Body of pancreas (tissue), 4 donors: ENCODE measurements at regions not wholly inside any gene's neighbourhood (a gene's known extent, or its start where the extent isn't known, plus 50 kb on each side); places are given as distances from the start of the nearest gene placed in this dataset.

Source experiments
- ATAC-seq: fragments of 150-250 bp; one replicate; pipeline ENCODE4 v1.9.1; 2016
- DNase-seq, 4 donors: peaks; one replicate each; pipeline ENCODE4 v3.0.0-alpha.2; 2019
- H3K27ac ChIP-seq, 4 donors: fragments of 200-600 bp; sonication (generic); 1 replicate in 3 of 4; 2 replicates in 1 of 4; pipeline versions ENCODE4 v1.5.1 to v1.6.1; 2016 to 2019; ENCODE audit warnings: mild to moderate bottlenecking in 1 of 4, mixed read lengths in 1 of 4, moderate library complexity in 1 of 4
- H3K27me3 ChIP-seq, 2 donors: fragments of 200-600 bp; sonication (generic); one replicate each; pipeline ENCODE4 v1.6.0; 2016; ENCODE audit warnings: mild to moderate bottlenecking in 1 of 2
- H3K36me3 ChIP-seq, 2 donors: fragments of 200-600 bp; sonication (generic); replicated peaks in 1 of 2; 2 replicates each; pipeline ENCODE4 v1.5.1; 2016; ENCODE audit warnings: low read depth in 2 of 2; ENCODE audit not compliant: insufficient read depth in 1 of 2
- H3K4me1 ChIP-seq: fragments of 200-600 bp; sonication (generic); one replicate; pipeline ENCODE4 v1.6.0; 2016
- H3K4me3 ChIP-seq, 2 donors: fragments of 200-600 bp; sonication (generic); 1 replicate in 1 of 2; 2 replicates in 1 of 2; pipeline ENCODE4 v1.5.1; 2016 to 2019
- H3K9me3 ChIP-seq, 3 donors: fragments of 200-600 bp; sonication (generic); 1 replicate in 2 of 3; 2 replicates in 1 of 3; pipeline ENCODE4 v1.5.1; 2016
- CTCF ChIP-seq, 7 experiments: fragments of 450-650 bp in 4 of 7; fragments of 200-600 bp in 3 of 7; sonication (generic) in 3 of 7; IDR thresholded peaks; one replicate each; pipeline ENCODE4 v1.5.1; 2016 to 2019; ENCODE audit warnings: antibody characterized with exemption in 7 of 7
- POLR2A ChIP-seq, 3 donors: fragments of 450-650 bp; IDR thresholded peaks; one replicate each; pipeline ENCODE4 v1.6.1; 2016; ENCODE audit warnings: antibody characterized with exemption in 3 of 3, mild to moderate bottlenecking in 2 of 3
- WGBS, 2 donors: methylation state at CpG; one replicate each; pipeline ENCODE4 v1.1.5; 2017; 5-methylcytosine and 5-hydroxymethylcytosine counted together
- intact Hi-C: fragments of 100-400 bp; cut with DNase I; formaldehyde crosslinking; loops from one replicate; pipeline ENCODE4 v1.15.1; 2023

- H3K36me3 ChIP-seq = no peaks in the 10 kb centered on the region
- no peaks in the 10 kb centered on the region for H3K9me3 ChIP-seq
- intact Hi-C loops = no loop called here
- WGBS, 2 donors = 23 to 24% methylated on average over 6 of the region's 6 CpGs
- H3K4me1 ChIP-seq = no peaks in the 10 kb centered on the region
- ATAC-seq = no peak
- TF ChIP-seq POLR2A (IDR thresholded peaks at IDR 0.05) (no peak), CTCF (IDR thresholded peaks at IDR 0.05) (no peak)
- H3K27ac ChIP-seq = no peak overlapping the region
- H3K27me3 ChIP-seq = no peaks in the 10 kb centered on the region
- no peak overlapping the region for H3K4me3 ChIP-seq
- no peak for DNase-seq
Measured at GRCh38 chr5:8316608-8317280, 447.8 kb downstream of the MTRR start.

GRCh38 chr5:8317335-8317734 is 448.4 kb downstream of the MTRR start:
- TF ChIP-seq POLR2A (IDR thresholded peaks at IDR 0.05) = no peak
- no peak for TF ChIP-seq CTCF (IDR thresholded peaks at IDR 0.05)
- H3K4me3 ChIP-seq = no peak overlapping the region
- H3K9me3 ChIP-seq = no peaks in the 10 kb centered on the region
- 75 to 81% methylated on average over 6 of the region's 6 CpGs for WGBS, 2 donors
- H3K36me3 ChIP-seq = no peaks in the 10 kb centered on the region
- H3K27ac ChIP-seq = no peak overlapping the region
- H3K27me3 ChIP-seq = no peaks in the 10 kb centered on the region
- DNase-seq = no peak
- intact Hi-C loops = no loop called here
- H3K4me1 ChIP-seq = no peaks in the 10 kb centered on the region
- no peak for ATAC-seq

- no peak for TF ChIP-seq POLR2A (IDR thresholded peaks at IDR 0.05)
- no peaks in the 10 kb centered on the region for H3K36me3 ChIP-seq
- H3K27me3 ChIP-seq = no peaks in the 10 kb centered on the region
- H3K4me1 ChIP-seq = no peaks in the 10 kb centered on the region
- H3K4me3 ChIP-seq = no peak overlapping the region
- intact Hi-C loops = no loop called here
- DNase-seq = no peak
- H3K27ac ChIP-seq = no peak overlapping the region
- ATAC-seq = no peak
- no peaks in the 10 kb centered on the region for H3K9me3 ChIP-seq
Measured at GRCh38 chr5:8320244-8320643, 451.3 kb downstream of the MTRR start.

- ATAC-seq = no peak
- Histone ChIP-seq H3K27me3 (no peaks in the 10 kb centered on the region), H3K4me3 (no peak overlapping the region), H3K4me1 (no peaks in the 10 kb centered on the region), H3K27ac (no peak overlapping the region), H3K36me3 (no peaks in the 10 kb centered on the region), H3K9me3 (no peaks in the 10 kb centered on the region)
- 84 to 87% methylated on average over 1 of the region's 1 CpG for WGBS, 2 donors
- intact Hi-C loops = no loop called here
- no peak for TF ChIP-seq CTCF (IDR thresholded peaks at IDR 0.05)
- TF ChIP-seq POLR2A (IDR thresholded peaks at IDR 0.05) = no peak
- no peak for DNase-seq
Measured at GRCh38 chr5:8321272-8321671, 452.3 kb downstream of the MTRR start.

- H3K4me1 ChIP-seq = no peaks in the 10 kb centered on the region
- DNase-seq (no peak), ATAC-seq (no peak)
- H3K27me3 ChIP-seq = no peaks in the 10 kb centered on the region
- 43 to 57% methylated on average over 2 of the region's 2 CpGs for WGBS, 2 donors
- H3K4me3 ChIP-seq = no peak overlapping the region
- intact Hi-C loops = no loop called here
- TF ChIP-seq CTCF (IDR thresholded peaks at IDR 0.05) (no peak), POLR2A (IDR thresholded peaks at IDR 0.05) (no peak)
- no peak overlapping the region for H3K27ac ChIP-seq
- H3K36me3 ChIP-seq = no peaks in the 10 kb centered on the region
- H3K9me3 ChIP-seq = no peaks in the 10 kb centered on the region
Measured at GRCh38 chr5:8322484-8322883, 453.5 kb downstream of the MTRR start.
